ENCODE measurements at regions not wholly inside any gene's neighbourhood (a gene's known extent, or its start where the extent isn't known, plus 50 kb on each side); places are given as distances from the start of the nearest gene placed in this dataset.
"Not testable (repeated sequence)": the region's sequence is repeated elsewhere in the genome, so short reads cannot be mapped to it uniquely, and the experiment has no call there.

DNA sequence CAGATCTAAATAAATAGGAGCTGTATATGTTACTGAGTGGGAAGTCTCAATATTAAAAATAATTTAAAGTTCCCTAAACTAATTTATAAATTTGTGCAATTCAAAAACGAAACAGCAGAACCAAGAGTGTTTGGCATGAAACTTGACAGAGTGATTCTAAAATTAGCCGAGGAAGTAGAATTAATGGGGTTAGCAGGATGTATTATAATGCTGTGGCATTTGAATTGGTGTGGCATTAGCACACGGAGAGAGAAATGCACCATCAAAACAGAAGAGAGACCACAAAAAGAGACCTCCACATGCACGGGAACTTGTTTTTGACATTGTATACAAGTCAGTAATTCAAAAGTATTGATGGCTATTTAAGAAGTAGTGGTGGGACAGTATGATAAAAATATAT lies 366.0 kb upstream of the RGS6 start:
- Histone ChIP-seq H3K36me3 (no peaks in the 10 kb centered on the region), H3K4me3 (no peak overlapping the region), H3K4me1 (no peaks in the 10 kb centered on the region), H3K9me3 (no peaks in the 10 kb centered on the region), H3K27ac (no peak overlapping the region), H3K27me3 (no peaks in the 10 kb centered on the region)
- intact Hi-C loops (cut with DNase I; ENCODE audit: low total_unique reads): no loop called here
- in situ Hi-C loops (cut with MboI; ENCODE audit: low sequenced_read_pairs in 4 of 4): no loop called here
- TF ChIP-seq, protein P1, sequence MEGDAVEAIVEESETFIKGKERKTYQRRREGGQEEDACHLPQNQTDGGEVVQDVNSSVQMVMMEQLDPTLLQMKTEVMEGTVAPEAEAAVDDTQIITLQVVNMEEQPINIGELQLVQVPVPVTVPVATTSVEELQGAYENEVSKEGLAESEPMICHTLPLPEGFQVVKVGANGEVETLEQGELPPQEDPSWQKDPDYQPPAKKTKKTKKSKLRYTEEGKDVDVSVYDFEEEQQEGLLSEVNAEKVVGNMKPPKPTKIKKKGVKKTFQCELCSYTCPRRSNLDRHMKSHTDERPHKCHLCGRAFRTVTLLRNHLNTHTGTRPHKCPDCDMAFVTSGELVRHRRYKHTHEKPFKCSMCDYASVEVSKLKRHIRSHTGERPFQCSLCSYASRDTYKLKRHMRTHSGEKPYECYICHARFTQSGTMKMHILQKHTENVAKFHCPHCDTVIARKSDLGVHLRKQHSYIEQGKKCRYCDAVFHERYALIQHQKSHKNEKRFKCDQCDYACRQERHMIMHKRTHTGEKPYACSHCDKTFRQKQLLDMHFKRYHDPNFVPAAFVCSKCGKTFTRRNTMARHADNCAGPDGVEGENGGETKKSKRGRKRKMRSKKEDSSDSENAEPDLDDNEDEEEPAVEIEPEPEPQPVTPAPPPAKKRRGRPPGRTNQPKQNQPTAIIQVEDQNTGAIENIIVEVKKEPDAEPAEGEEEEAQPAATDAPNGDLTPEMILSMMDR (IDR thresholded peaks at IDR 0.05 in 4 of 5, conservative IDR thresholded peaks at IDR 0.05 in 1 of 5): no peak
- no peak for TF ChIP-seq POLR2A (IDR thresholded peaks at IDR 0.05)
- DNase-seq (no peak), ATAC-seq (no peak)

- ATAC-seq; H3K27me3 ChIP-seq; H3K4me3 ChIP-seq; H3K27ac ChIP-seq; intact Hi-C loops (cut with DNase I; ENCODE audit: low total_unique reads); DNase-seq; H3K4me1 ChIP-seq; in situ Hi-C loops (cut with MboI; ENCODE audit: low sequenced_read_pairs in 4 of 4); H3K36me3 ChIP-seq; H3K9me3 ChIP-seq: not testable (repeated sequence)
These were observed 364.6 kb upstream of the RGS6 start for GRCh38 chr14:71567499-71568133.

DNA sequence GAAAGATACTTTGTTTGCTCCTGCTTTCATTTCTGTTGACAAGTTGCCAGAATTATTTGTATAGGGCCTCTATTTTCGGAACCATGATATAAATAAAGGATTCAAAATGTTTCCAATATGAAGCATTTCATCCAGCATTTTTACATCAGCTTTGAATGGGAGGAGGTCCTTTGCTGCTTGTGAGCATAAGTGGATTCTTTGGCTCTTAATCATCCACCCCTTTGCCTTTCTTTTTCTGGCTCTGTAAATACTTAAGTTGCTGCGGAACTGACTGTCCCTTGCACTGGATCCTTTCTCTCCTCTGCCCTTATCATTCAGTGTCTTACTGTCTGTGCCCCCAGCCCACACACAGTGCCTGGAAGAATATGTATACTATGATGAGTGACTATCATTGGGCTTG lies 357.3 kb upstream of the RGS6 start:
- Histone ChIP-seq H3K4me1 (no peaks in the 10 kb centered on the region), H3K9me3 (no peaks in the 10 kb centered on the region), H3K27me3 (no peaks in the 10 kb centered on the region), H3K27ac (no peak overlapping the region), H3K4me3 (no peak overlapping the region), H3K36me3 (no peaks in the 10 kb centered on the region)
- TF ChIP-seq POLR2A (IDR thresholded peaks at IDR 0.05): no peak
- TF ChIP-seq, protein P1 (IDR thresholded peaks at IDR 0.05 in 4 of 5, conservative IDR thresholded peaks at IDR 0.05 in 1 of 5): no peak
- intact Hi-C loops (cut with DNase I; ENCODE audit: low total_unique reads) (no loop called here), in situ Hi-C loops (cut with MboI; ENCODE audit: low sequenced_read_pairs in 4 of 4) (no loop called here)
- ATAC-seq: no peak
- no peak for DNase-seq

DNA sequence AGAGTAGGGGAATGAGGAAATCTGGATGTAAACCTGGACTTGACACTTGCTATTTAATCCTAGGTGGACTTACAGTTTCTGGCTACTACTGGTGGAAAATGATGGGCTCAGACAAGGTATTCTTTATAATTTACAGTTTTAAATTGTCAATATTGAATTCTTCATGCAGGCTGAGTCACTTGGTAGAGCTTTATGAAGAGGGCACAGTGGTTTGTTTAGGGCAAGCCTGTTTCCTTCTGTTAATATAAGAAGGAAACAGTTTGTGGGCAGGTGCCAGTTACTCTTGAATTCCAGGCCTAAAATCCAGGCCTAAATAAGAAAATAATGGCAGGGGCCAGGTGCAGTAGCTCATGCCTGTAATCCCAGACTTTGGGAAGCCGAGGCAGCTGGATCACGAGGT lies 355.8 kb upstream of the RGS6 start:
- H3K4me1 ChIP-seq: no peaks in the 10 kb centered on the region
- ATAC-seq (no peak), DNase-seq (no peak)
- H3K9me3 ChIP-seq: no peaks in the 10 kb centered on the region
- no peaks in the 10 kb centered on the region for H3K27me3 ChIP-seq
- intact Hi-C loops (cut with DNase I; ENCODE audit: low total_unique reads): no loop called here
- in situ Hi-C loops (cut with MboI; ENCODE audit: low sequenced_read_pairs in 4 of 4): no loop called here
- H3K4me3 ChIP-seq: no peak overlapping the region
- H3K36me3 ChIP-seq: no peaks in the 10 kb centered on the region
- TF ChIP-seq POLR2A (IDR thresholded peaks at IDR 0.05): no peak
- TF ChIP-seq, protein P1 (IDR thresholded peaks at IDR 0.05 in 4 of 5, conservative IDR thresholded peaks at IDR 0.05 in 1 of 5): no peak
- no peak overlapping the region for H3K27ac ChIP-seq

- Histone ChIP-seq H3K4me1 (no peaks in the 10 kb centered on the region), H3K9me3 (no peaks in the 10 kb centered on the region), H3K27ac (no peak overlapping the region), H3K36me3 (no peaks in the 10 kb centered on the region), H3K27me3 (no peaks in the 10 kb centered on the region), H3K4me3 (no peak overlapping the region)
- DNase-seq (no peak), ATAC-seq (no peak)
- TF ChIP-seq POLR2A (IDR thresholded peaks at IDR 0.05): no peak
- TF ChIP-seq, protein P1 (IDR thresholded peaks at IDR 0.05 in 4 of 5, conservative IDR thresholded peaks at IDR 0.05 in 1 of 5): no peak
- in situ Hi-C loops (cut with MboI; ENCODE audit: low sequenced_read_pairs in 4 of 4): no loop called here
- intact Hi-C loops (cut with DNase I; ENCODE audit: low total_unique reads): no loop called here
These were observed 352.9 kb upstream of the RGS6 start for GRCh38 chr14:71579331-71579730.

Data from gastrocnemius medialis (tissue), 4 donors.